ENCODE measurements at regions not wholly inside any gene's neighbourhood (a gene's known extent, or its start where the extent isn't known, plus 50 kb on each side); places are given as distances from the start of the nearest gene placed in this dataset.
"Not testable (repeated sequence)": the region's sequence is repeated elsewhere in the genome, so short reads cannot be mapped to it uniquely, and the experiment has no call there.

GRCh38 chr3:168956076-168956475, 707.4 kb downstream of the MECOM start:
- H3K4me3 ChIP-seq (ENCODE audit: control insufficient read depth, low read depth, low read length) = no peak overlapping the region
- DNase-seq (ENCODE audit: low read depth) = no peak
- TF ChIP-seq, protein P1, sequence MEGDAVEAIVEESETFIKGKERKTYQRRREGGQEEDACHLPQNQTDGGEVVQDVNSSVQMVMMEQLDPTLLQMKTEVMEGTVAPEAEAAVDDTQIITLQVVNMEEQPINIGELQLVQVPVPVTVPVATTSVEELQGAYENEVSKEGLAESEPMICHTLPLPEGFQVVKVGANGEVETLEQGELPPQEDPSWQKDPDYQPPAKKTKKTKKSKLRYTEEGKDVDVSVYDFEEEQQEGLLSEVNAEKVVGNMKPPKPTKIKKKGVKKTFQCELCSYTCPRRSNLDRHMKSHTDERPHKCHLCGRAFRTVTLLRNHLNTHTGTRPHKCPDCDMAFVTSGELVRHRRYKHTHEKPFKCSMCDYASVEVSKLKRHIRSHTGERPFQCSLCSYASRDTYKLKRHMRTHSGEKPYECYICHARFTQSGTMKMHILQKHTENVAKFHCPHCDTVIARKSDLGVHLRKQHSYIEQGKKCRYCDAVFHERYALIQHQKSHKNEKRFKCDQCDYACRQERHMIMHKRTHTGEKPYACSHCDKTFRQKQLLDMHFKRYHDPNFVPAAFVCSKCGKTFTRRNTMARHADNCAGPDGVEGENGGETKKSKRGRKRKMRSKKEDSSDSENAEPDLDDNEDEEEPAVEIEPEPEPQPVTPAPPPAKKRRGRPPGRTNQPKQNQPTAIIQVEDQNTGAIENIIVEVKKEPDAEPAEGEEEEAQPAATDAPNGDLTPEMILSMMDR (conservative IDR thresholded peaks at IDR 0.05; ENCODE audit: control insufficient read depth, insufficient read depth, low read depth, low read length) = no peak

- TF ChIP-seq, protein P1 (conservative IDR thresholded peaks at IDR 0.05; ENCODE audit: control insufficient read depth, insufficient read depth, low read depth, low read length) = peak; percentile 4
- H3K4me3 ChIP-seq (ENCODE audit: control insufficient read depth, low read depth, low read length) = no peak overlapping the region
- peak; percentile 51 for DNase-seq (ENCODE audit: low read depth)
Observed at GRCh38 chr3:168952551-168952950, 711.0 kb downstream of the MECOM start.

- TF ChIP-seq, protein P1 (conservative IDR thresholded peaks at IDR 0.05; ENCODE audit: control insufficient read depth, insufficient read depth, low read depth, low read length) = no peak
- DNase-seq (ENCODE audit: low read depth) = no peak
- H3K4me3 ChIP-seq (ENCODE audit: control insufficient read depth, low read depth, low read length) = no peak overlapping the region
Observed at GRCh38 chr3:168951884-168952283, 711.6 kb downstream of the MECOM start.

- H3K4me3 ChIP-seq (ENCODE audit: control insufficient read depth, low read depth, low read length) = no peak overlapping the region
- no peak for DNase-seq (ENCODE audit: low read depth)
- TF ChIP-seq, protein P1 (conservative IDR thresholded peaks at IDR 0.05; ENCODE audit: control insufficient read depth, insufficient read depth, low read depth, low read length) = no peak
Observed at GRCh38 chr3:168951368-168951767, 712.1 kb downstream of the MECOM start.

GRCh38 chr3:168950622-168951021, 712.9 kb downstream of the MECOM start:
- DNase-seq (ENCODE audit: low read depth) = no peak
- TF ChIP-seq, protein P1 (conservative IDR thresholded peaks at IDR 0.05; ENCODE audit: control insufficient read depth, insufficient read depth, low read depth, low read length) = no peak
- H3K4me3 ChIP-seq (ENCODE audit: control insufficient read depth, low read depth, low read length) = no peak overlapping the region

DNA sequence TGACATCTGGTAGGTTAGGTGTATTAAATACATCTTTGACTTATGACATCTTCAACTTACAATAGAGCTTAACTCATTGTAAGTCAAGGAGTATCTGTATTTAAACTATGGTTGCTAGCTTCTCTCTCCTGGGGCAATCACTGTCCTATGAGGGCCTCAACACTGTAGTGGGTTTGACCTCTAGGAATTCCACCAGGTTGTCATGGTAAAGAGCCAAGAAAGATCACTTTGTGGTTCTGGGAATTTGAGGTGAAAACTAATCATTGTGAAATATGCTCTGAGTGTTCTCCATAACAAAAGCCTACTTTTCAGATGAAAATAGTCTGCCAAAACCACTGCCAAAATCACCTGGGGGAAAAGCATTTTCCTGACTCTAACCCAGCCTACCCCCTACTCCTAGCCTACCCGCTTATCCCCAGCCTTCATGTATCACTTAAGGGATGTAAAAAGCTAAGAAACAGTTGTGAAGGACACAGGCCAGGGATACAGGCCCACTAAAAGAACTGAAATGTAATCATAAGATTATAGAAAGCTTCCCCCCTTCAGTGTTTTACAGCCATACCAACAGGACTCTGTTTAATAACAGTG, 723.8 kb downstream of the MECOM start:
- no peak for DNase-seq (ENCODE audit: low read depth)
- TF ChIP-seq, protein P1 (conservative IDR thresholded peaks at IDR 0.05; ENCODE audit: control insufficient read depth, insufficient read depth, low read depth, low read length) = no peak
- H3K4me3 ChIP-seq (ENCODE audit: control insufficient read depth, low read depth, low read length) = no peak overlapping the region

- TF ChIP-seq, protein P1 (conservative IDR thresholded peaks at IDR 0.05; ENCODE audit: control insufficient read depth, insufficient read depth, low read depth, low read length) = no peak
- DNase-seq (ENCODE audit: low read depth) = peak; percentile 10
- no peak overlapping the region for H3K4me3 ChIP-seq (ENCODE audit: control insufficient read depth, low read depth, low read length)
Observed at GRCh38 chr3:168933614-168934013, 729.9 kb downstream of the MECOM start.

- DNase-seq (ENCODE audit: low read depth); H3K4me3 ChIP-seq (ENCODE audit: control insufficient read depth, low read depth, low read length): not testable (repeated sequence)
Observed at GRCh38 chr3:168929997-168930396, 733.5 kb downstream of the MECOM start.

All from fibroblast of mammary gland (primary cell).